ENCODE measurements at regions not wholly inside any gene's neighbourhood (a gene's known extent, or its start where the extent isn't known, plus 50 kb on each side); places are given as distances from the start of the nearest gene placed in this dataset.

- TF ChIP-seq CTCF (IDR thresholded peaks at IDR 0.05), result no peak
- no peak for TF ChIP-seq POLR2A (IDR thresholded peaks at IDR 0.05)
These were observed 72.9 kb upstream of the HK2 start for GRCh38 chr2:74760875-74761630.

Data from heart left ventricle (tissue), 13 donors.